WTC11 (cell line): ENCODE measurements at regions not wholly inside any gene's neighbourhood (a gene's known extent, or its start where the extent isn't known, plus 50 kb on each side); places are given as distances from the start of the nearest gene placed in this dataset.

ENCODE experiments used
- ATAC-seq: fragments of 200-7000 bp; cut with Tn5 transposase; 2 replicates; pipeline ENCODE4 v1.10.0; 2021; ENCODE audit warnings: mild to moderate bottlenecking, moderate library complexity
- CTCF ChIA-PET: fragments of 300-600 bp; sonication (Branson Sonifier 250); formaldehyde crosslinking; loops from one replicate; lab custom pipeline; 2021; ENCODE audit warnings: antibody characterized with exemption; lab: Charles Lee
- POLR2A ChIA-PET: fragments of 350-600 bp; sonication (Branson Sonifier 250); formaldehyde crosslinking; loops from one replicate; lab custom pipeline; 2021; ENCODE audit warnings: antibody characterized with exemption; lab: Charles Lee
- DNase-seq: peaks from one replicate; pipeline ENCODE4 v3.0.0; 2021; ENCODE audit warnings: low spot score
- H3K27ac Mint-ChIP-seq: 2 replicates; pipeline ENCODE4 v1.8.0; 2021; ENCODE audit warnings: mixed read lengths
- H3K27me3 Mint-ChIP-seq: 2 replicates; pipeline ENCODE4 v1.8.0; 2021; ENCODE audit warnings: low read depth, mild to moderate bottlenecking, moderate library complexity, mixed read lengths
- H3K36me3 Mint-ChIP-seq: 2 replicates; pipeline ENCODE4 v1.8.0; 2021; ENCODE audit warnings: mixed read lengths
- H3K4me1 Mint-ChIP-seq: 2 replicates; pipeline ENCODE4 v1.8.0; 2022; ENCODE audit warnings: mixed read lengths
- H3K4me3 Mint-ChIP-seq: 2 replicates; pipeline ENCODE4 v1.8.0; 2021; ENCODE audit warnings: mild to moderate bottlenecking, moderate library complexity, mixed read lengths
- H3K9me3 Mint-ChIP-seq: 2 replicates; pipeline ENCODE4 v1.8.0; 2021; ENCODE audit warnings: mixed read lengths
- ARID4B ChIP-seq: sonication (generic); formaldehyde crosslinking; IDR thresholded peaks from 2 replicates; pipeline ENCODE4 v1.8.0; 2023; ENCODE audit warnings: missing genetic modification reagents, mild to moderate bottlenecking, borderline replicate concordance
- ATF3 ChIP-seq: sonication (generic); formaldehyde crosslinking; conservative IDR thresholded peaks from 2 replicates; pipeline ENCODE4 v1.8.1; 2022; ENCODE audit warnings: mild to moderate bottlenecking, missing genetic modification reagents
- CREB1 ChIP-seq: sonication (generic); formaldehyde crosslinking; IDR thresholded peaks from 2 replicates; pipeline ENCODE4 v1.8.0; 2023; ENCODE audit warnings: mild to moderate bottlenecking, missing genetic modification reagents
- FOXP4 ChIP-seq: sonication (generic); formaldehyde crosslinking; IDR thresholded peaks from 2 replicates; pipeline ENCODE4 v1.8.0; 2022; ENCODE audit warnings: mild to moderate bottlenecking, missing genetic modification reagents
- GABPB1 ChIP-seq: sonication (generic); formaldehyde crosslinking; IDR thresholded peaks from 2 replicates; pipeline ENCODE4 v1.8.1; 2023; ENCODE audit warnings: mild to moderate bottlenecking, missing genetic modification reagents
- IRF2 ChIP-seq: sonication (generic); formaldehyde crosslinking; IDR thresholded peaks from 2 replicates; pipeline ENCODE4 v1.8.0; 2022; ENCODE audit warnings: low read depth, missing genetic modification reagents, borderline replicate concordance
- JUN ChIP-seq: sonication (generic); formaldehyde crosslinking; IDR thresholded peaks from 2 replicates; pipeline ENCODE4 v1.8.0; 2023; ENCODE audit warnings: mild to moderate bottlenecking, missing genetic modification reagents
- NFE2L1 ChIP-seq: sonication (generic); formaldehyde crosslinking; IDR thresholded peaks from 2 replicates; pipeline ENCODE4 v1.8.1; 2023; ENCODE audit warnings: missing genetic modification reagents
- PRDM15 ChIP-seq: sonication (generic); formaldehyde crosslinking; IDR thresholded peaks from 2 replicates; pipeline ENCODE4 v1.8.0; 2022; ENCODE audit warnings: missing genetic modification reagents
- TEAD1 ChIP-seq: sonication (generic); formaldehyde crosslinking; IDR thresholded peaks from 2 replicates; pipeline ENCODE4 v1.8.0; 2022; ENCODE audit warnings: mild to moderate bottlenecking, missing genetic modification reagents
- ZBTB21 ChIP-seq: sonication (generic); formaldehyde crosslinking; IDR thresholded peaks from 2 replicates; pipeline ENCODE4 v1.8.1; 2023; ENCODE audit warnings: mild to moderate bottlenecking, missing genetic modification reagents, borderline replicate concordance
- ZNF423 ChIP-seq: fragments of 250-450 bp; sonication (Bioruptor Pico); IDR thresholded peaks from 2 replicates; pipeline ENCODE4 v2.1.2; 2022; ENCODE audit warnings: mild to moderate bottlenecking, moderate library complexity
- ZNF532 ChIP-seq: fragments of 250-450 bp; sonication (Bioruptor Pico); IDR thresholded peaks from 2 replicates; pipeline ENCODE4 v1.9.0; 2021; ENCODE audit warnings: mild to moderate bottlenecking, borderline replicate concordance

- TF ChIP-seq ARID4B (CRISPR knock-in tag) = no peak
- no peak for TF ChIP-seq IRF2
- TF ChIP-seq ZNF423 (CRISPR knock-in tag) = no peak
Observed at GRCh38 chr12:103196467-103196866, 239.0 kb downstream of the ASCL1 start (continued).

- Mint-ChIP-seq H3K27me3 (no peaks in the 10 kb centered on the region), H3K27ac (peak overlapping the region; percentile 55; the same call in 1 of the 2 replicates), H3K9me3 (peaks cover 28% of the 10 kb centered on the region), H3K4me1 (peaks cover 20% of the 10 kb centered on the region), H3K4me3 (no peak overlapping the region), H3K36me3 (peaks cover 4% of the 10 kb centered on the region; the same call in 1 of the 2 replicates)
- no peak for DNase-seq
- peak; percentile 69 for ATAC-seq
- POLR2A ChIA-PET = no interaction called here
- TF ChIP-seq ZNF532 (CRISPR knock-in tag) (no peak), FOXP4 (CRISPR knock-in tag) (0 out of 2 replicates have a peak, but pooled peaks have one; percentile 37), ATF3 (CRISPR knock-in tag) (no peak), JUN (CRISPR knock-in tag) (no peak), ZBTB21 (no peak), TEAD1 (0 out of 2 replicates have a peak, but pooled peaks have one; percentile 54)
- CTCF ChIA-PET = interaction anchor here (1.1 to 1.2 kb wide), 2 partner anchors 221 to 247 kb away, joined by 3 to 5 read pairs; no protein-coding TSS in a partner anchor
Observed at GRCh38 chr12:103197725-103198388, 240.4 kb downstream of the ASCL1 start.

GRCh38 chr12:103198499-103198898 lies 241.0 kb downstream of the ASCL1 start:
- CTCF ChIA-PET = interaction anchor here (1.2 kb wide), 1 partner anchor 222 kb away, joined by 3 read pairs; no protein-coding TSS in a partner anchor
- ATAC-seq = peak; percentile 71

More at GRCh38 chr12:103198499-103198898, 241.0 kb downstream of the ASCL1 start:
- no peak overlapping the region for H3K27ac Mint-ChIP-seq
- H3K9me3 Mint-ChIP-seq = peaks cover 28% of the 10 kb centered on the region
- peak; percentile 20 for DNase-seq
- H3K4me3 Mint-ChIP-seq = no peak overlapping the region
- peaks cover 20% of the 10 kb centered on the region for H3K4me1 Mint-ChIP-seq
- no peaks in the 10 kb centered on the region for H3K27me3 Mint-ChIP-seq
- peaks cover 4% of the 10 kb centered on the region; the same call in 1 of the 2 replicates for H3K36me3 Mint-ChIP-seq
- no peak for TF ChIP-seq PRDM15
- TF ChIP-seq NFE2L1 (CRISPR knock-in tag) = no peak
- no peak for TF ChIP-seq GABPB1 (CRISPR knock-in tag)
- no peak for TF ChIP-seq CREB1 (CRISPR knock-in tag)
- POLR2A ChIA-PET = no interaction called here
